ENCODE measurements at regions not wholly inside any gene's neighbourhood (a gene's known extent, or its start where the extent isn't known, plus 50 kb on each side); places are given as distances from the start of the nearest gene placed in this dataset.

DNA sequence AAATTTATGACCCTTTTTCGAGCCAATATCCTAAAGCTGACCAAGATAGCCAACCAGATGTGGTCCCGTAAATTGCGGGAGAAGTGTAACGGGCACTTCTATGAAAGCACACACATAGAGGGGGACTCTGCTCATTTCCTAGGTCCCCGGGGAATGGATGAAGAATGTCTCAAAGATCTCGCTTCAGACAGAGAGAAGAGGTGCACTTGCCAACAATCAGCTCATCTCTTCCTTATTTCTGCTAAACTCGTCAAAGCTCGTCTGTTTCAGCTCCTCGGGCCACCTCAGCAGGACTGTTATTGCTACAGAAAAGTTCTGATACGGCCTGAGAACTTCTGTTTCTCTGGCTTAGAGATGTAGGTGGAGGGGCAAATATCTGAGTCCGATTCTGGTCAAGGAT lies 71.8 kb downstream of the TM2D3 start (continued):
- TF ChIP-seq, protein P1, sequence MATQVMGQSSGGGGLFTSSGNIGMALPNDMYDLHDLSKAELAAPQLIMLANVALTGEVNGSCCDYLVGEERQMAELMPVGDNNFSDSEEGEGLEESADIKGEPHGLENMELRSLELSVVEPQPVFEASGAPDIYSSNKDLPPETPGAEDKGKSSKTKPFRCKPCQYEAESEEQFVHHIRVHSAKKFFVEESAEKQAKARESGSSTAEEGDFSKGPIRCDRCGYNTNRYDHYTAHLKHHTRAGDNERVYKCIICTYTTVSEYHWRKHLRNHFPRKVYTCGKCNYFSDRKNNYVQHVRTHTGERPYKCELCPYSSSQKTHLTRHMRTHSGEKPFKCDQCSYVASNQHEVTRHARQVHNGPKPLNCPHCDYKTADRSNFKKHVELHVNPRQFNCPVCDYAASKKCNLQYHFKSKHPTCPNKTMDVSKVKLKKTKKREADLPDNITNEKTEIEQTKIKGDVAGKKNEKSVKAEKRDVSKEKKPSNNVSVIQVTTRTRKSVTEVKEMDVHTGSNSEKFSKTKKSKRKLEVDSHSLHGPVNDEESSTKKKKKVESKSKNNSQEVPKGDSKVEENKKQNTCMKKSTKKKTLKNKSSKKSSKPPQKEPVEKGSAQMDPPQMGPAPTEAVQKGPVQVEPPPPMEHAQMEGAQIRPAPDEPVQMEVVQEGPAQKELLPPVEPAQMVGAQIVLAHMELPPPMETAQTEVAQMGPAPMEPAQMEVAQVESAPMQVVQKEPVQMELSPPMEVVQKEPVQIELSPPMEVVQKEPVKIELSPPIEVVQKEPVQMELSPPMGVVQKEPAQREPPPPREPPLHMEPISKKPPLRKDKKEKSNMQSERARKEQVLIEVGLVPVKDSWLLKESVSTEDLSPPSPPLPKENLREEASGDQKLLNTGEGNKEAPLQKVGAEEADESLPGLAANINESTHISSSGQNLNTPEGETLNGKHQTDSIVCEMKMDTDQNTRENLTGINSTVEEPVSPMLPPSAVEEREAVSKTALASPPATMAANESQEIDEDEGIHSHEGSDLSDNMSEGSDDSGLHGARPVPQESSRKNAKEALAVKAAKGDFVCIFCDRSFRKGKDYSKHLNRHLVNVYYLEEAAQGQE (IDR thresholded peaks at IDR 0.05; ENCODE audit: unreplicated experiment): no peak
- no peak for TF ChIP-seq POLR2AphosphoS5 (IDR thresholded peaks at IDR 0.05; ENCODE audit: low read depth)
- TF ChIP-seq, protein P2, sequence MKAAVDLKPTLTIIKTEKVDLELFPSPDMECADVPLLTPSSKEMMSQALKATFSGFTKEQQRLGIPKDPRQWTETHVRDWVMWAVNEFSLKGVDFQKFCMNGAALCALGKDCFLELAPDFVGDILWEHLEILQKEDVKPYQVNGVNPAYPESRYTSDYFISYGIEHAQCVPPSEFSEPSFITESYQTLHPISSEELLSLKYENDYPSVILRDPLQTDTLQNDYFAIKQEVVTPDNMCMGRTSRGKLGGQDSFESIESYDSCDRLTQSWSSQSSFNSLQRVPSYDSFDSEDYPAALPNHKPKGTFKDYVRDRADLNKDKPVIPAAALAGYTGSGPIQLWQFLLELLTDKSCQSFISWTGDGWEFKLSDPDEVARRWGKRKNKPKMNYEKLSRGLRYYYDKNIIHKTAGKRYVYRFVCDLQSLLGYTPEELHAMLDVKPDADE (IDR thresholded peaks at IDR 0.05): no peak
- no peak for TF ChIP-seq JUNB (IDR thresholded peaks at IDR 0.05; ENCODE audit: unreplicated experiment)
- TF ChIP-seq EZH2phosphoT487 (IDR thresholded peaks at IDR 0.05; ENCODE audit: unreplicated experiment): no peak
- TF ChIP-seq ZNF114 (CRISPR knock-in tag; IDR thresholded peaks at IDR 0.05): no peak
- TF ChIP-seq EZH2 (IDR thresholded peaks at IDR 0.05; ENCODE audit: low read depth, unreplicated experiment): no peak

DNA sequence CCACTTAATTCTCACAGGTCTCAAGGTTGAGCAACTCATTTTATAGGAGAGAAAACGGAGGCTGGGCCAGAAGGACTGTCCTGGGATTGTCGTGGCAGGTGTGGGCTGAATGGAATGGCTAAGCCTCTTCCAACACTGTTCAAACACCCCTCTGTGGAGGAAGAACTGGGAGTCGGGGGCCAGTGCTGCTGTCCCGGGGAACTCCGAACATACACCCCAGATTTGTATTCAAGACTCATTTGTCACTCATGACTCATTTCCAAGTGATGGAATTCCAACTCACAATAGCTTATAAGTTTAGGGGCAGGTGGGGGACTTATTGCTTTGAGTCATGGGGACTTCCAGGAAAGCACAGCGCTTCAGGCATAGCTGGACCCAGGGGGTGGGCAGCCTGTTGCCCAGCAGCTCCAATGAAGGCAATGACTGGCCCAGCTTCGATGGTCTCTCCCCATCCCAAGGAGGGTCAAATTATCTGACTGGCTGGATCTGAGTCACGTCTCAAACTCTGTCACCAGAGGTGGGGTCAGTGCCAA lies 72.5 kb downstream of the TM2D3 start:
- Mint-ChIP-seq H3K4me3 (no peak overlapping the region), H3K27ac (no peak overlapping the region), H3K9me3 (peaks cover 26% of the 10 kb centered on the region), H3K4me1 (no peaks in the 10 kb centered on the region), H3K27me3 (ENCODE audit: insufficient read depth, low read depth, poor library complexity) (peaks cover 8% of the 10 kb centered on the region), H3K36me3 (ENCODE audit: low read depth) (peaks cover 6% of the 10 kb centered on the region; the same call in 1 of the 3 replicates)
- H3K4me3 ChIP-seq: no peak overlapping the region
- H3K79me2 ChIP-seq (replicated peaks; ENCODE audit: insufficient read depth): no peaks in the 10 kb centered on the region
- DNase-seq (ENCODE audit: low spot score): no peak
- no peak overlapping the region for H3K4me2 ChIP-seq
- ATAC-seq: no peak
- H3F3A ChIP-seq (replicated peaks; ENCODE audit: low read depth): no peaks in the 10 kb centered on the region
- no peak overlapping the region for H2AFZ ChIP-seq
- H3K9me2 ChIP-seq (ENCODE audit: insufficient read depth): 0 out of 2 replicates have a peak, but pooled peaks cover 4% of the 10 kb centered on the region
- H4K20me1 ChIP-seq (replicated peaks; ENCODE audit: insufficient read depth): no peaks in the 10 kb centered on the region
- no peaks in the 10 kb centered on the region for H3K27me3 ChIP-seq (ENCODE audit: insufficient read depth)
- H3K4me1 ChIP-seq (ENCODE audit: insufficient read depth): no peaks in the 10 kb centered on the region
- H3K36me3 ChIP-seq (ENCODE audit: insufficient read depth): no peaks in the 10 kb centered on the region
- no peak overlapping the region for H3K27ac ChIP-seq (ENCODE audit: low read depth)
- TF ChIP-seq, protein P3, sequence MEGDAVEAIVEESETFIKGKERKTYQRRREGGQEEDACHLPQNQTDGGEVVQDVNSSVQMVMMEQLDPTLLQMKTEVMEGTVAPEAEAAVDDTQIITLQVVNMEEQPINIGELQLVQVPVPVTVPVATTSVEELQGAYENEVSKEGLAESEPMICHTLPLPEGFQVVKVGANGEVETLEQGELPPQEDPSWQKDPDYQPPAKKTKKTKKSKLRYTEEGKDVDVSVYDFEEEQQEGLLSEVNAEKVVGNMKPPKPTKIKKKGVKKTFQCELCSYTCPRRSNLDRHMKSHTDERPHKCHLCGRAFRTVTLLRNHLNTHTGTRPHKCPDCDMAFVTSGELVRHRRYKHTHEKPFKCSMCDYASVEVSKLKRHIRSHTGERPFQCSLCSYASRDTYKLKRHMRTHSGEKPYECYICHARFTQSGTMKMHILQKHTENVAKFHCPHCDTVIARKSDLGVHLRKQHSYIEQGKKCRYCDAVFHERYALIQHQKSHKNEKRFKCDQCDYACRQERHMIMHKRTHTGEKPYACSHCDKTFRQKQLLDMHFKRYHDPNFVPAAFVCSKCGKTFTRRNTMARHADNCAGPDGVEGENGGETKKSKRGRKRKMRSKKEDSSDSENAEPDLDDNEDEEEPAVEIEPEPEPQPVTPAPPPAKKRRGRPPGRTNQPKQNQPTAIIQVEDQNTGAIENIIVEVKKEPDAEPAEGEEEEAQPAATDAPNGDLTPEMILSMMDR (conservative IDR thresholded peaks at IDR 0.05; ENCODE audit: low read depth in 2 of 2): no peak
- no peak for TF ChIP-seq EZH2phosphoT487 (IDR thresholded peaks at IDR 0.05; ENCODE audit: unreplicated experiment)
- no peak for TF ChIP-seq POLR2AphosphoS5 (IDR thresholded peaks at IDR 0.05; ENCODE audit: low read depth)
- TF ChIP-seq NANOG (IDR thresholded peaks at IDR 0.05; ENCODE audit: borderline replicate concordance): no peak
- no peak for TF ChIP-seq CREB1 (CRISPR knock-in tag; IDR thresholded peaks at IDR 0.05; ENCODE audit: low read depth)
- no peak for TF ChIP-seq ZNF114 (CRISPR knock-in tag; IDR thresholded peaks at IDR 0.05)
- TF ChIP-seq, protein P1 (IDR thresholded peaks at IDR 0.05; ENCODE audit: unreplicated experiment): no peak
- TF ChIP-seq, protein P2 (IDR thresholded peaks at IDR 0.05): no peak

Measured in GM23338 (cell line).